Loucy (cell line): ENCODE measurements at regions not wholly inside any gene's neighbourhood (a gene's known extent, or its start where the extent isn't known, plus 50 kb on each side); places are given as distances from the start of the nearest gene placed in this dataset.
"Not testable (repeated sequence)": the region's sequence is repeated elsewhere in the genome, so short reads cannot be mapped to it uniquely, and the experiment has no call there.

ENCODE experiments used
- H2AFZ ChIP-seq: fragments of 200-600 bp; sonication (generic); 2 replicates; pipeline ENCODE4 v1.6.0; 2016; ENCODE audit warnings: antibody characterized with exemption, mild to moderate bottlenecking, low read length, moderate library complexity
- H3F3A ChIP-seq: fragments of 200-600 bp; 2 replicates; pipeline ENCODE4 v1.6.0; 2016; ENCODE audit warnings: antibody characterized with exemption, low read depth, mild to moderate bottlenecking
- H3K27me3 ChIP-seq: fragments of 200-600 bp; sonication (generic); 2 replicates; pipeline ENCODE4 v1.6.1; 2014; ENCODE audit warnings: low read length, mild to moderate bottlenecking; ENCODE audit not compliant: insufficient read depth, poor library complexity, severe bottlenecking
- H3K36me3 ChIP-seq: fragments of 200-600 bp; sonication (generic); 2 replicates; pipeline ENCODE4 v1.6.1; 2016; ENCODE audit warnings: low read length; ENCODE audit not compliant: insufficient read depth
- H3K4me1 ChIP-seq: fragments of 200-600 bp; sonication (generic); 2 replicates; pipeline ENCODE4 v1.5.1; 2014; ENCODE audit warnings: low read length, mild to moderate bottlenecking; ENCODE audit not compliant: insufficient read depth, poor library complexity, severe bottlenecking
- H3K4me2 ChIP-seq: fragments of 200-600 bp; sonication (generic); 2 replicates; pipeline ENCODE4 v1.6.0; 2014; ENCODE audit warnings: antibody characterized with exemption, low read length, low read depth, mild to moderate bottlenecking; ENCODE audit not compliant: poor library complexity, severe bottlenecking
- H3K4me3 ChIP-seq: fragments of 200-600 bp; sonication (generic); 2 replicates; pipeline ENCODE4 v1.5.1; 2014; ENCODE audit warnings: low read length, mild to moderate bottlenecking, mixed read lengths; ENCODE audit not compliant: poor library complexity, severe bottlenecking
- H3K79me2 ChIP-seq: fragments of 200-600 bp; sonication (generic); 2 replicates; pipeline ENCODE4 v1.6.1; 2014; ENCODE audit warnings: low read length; ENCODE audit not compliant: insufficient read depth
- H3K9ac ChIP-seq: fragments of 200-600 bp; sonication (generic); 2 replicates; pipeline ENCODE4 v1.6.0; 2014; ENCODE audit warnings: mild to moderate bottlenecking, low read depth, low read length, moderate library complexity; ENCODE audit not compliant: poor library complexity, severe bottlenecking
- H3K9me2 ChIP-seq: fragments of 200-600 bp; sonication (generic); replicated peaks from 2 replicates; pipeline ENCODE4 v1.6.1; 2016; ENCODE audit warnings: low read depth, low read length, mixed read lengths
- H3K9me3 ChIP-seq: fragments of 200-600 bp; sonication (generic); 2 replicates; pipeline ENCODE4 v1.6.1; 2014; ENCODE audit warnings: mild to moderate bottlenecking, antibody characterized with exemption, low read length, low read depth; ENCODE audit not compliant: insufficient read depth
- H4K20me1 ChIP-seq: fragments of 200-600 bp; sonication (generic); 2 replicates; pipeline ENCODE4 v1.6.0; 2014; ENCODE audit warnings: antibody characterized with exemption, low read length, mild to moderate bottlenecking; ENCODE audit not compliant: insufficient read depth, poor library complexity, severe bottlenecking
- CTCF ChIP-seq: fragments of 200-600 bp; sonication (generic); conservative IDR thresholded peaks from 2 replicates; pipeline ENCODE4 v1.5.1; 2014; ENCODE audit warnings: mild to moderate bottlenecking, antibody characterized with exemption, low read length
- EZH2phosphoT487 ChIP-seq: fragments of 200-600 bp; IDR thresholded peaks from 2 replicates; pipeline ENCODE4 v1.6.1; 2018; ENCODE audit warnings: antibody characterized with exemption, mild to moderate bottlenecking, moderate library complexity, borderline replicate concordance

- Histone ChIP-seq H3K4me2 (no peak overlapping the region), H3K4me3 (no peak overlapping the region)
Measured at GRCh38 chr6:168849459-168849858, 404.2 kb downstream of the THBS2 start.

GRCh38 chr6:168848797-168849196 lies 404.8 kb downstream of the THBS2 start:
- no peaks in the 10 kb centered on the region for H3K4me1 ChIP-seq
- H3K9ac ChIP-seq: no peak overlapping the region
- no peak overlapping the region for H3K4me3 ChIP-seq
- H2AFZ ChIP-seq: no peak overlapping the region
- H3K9me3 ChIP-seq: peaks cover 9% of the 10 kb centered on the region; the same call in 1 of the 2 replicates
- no peaks in the 10 kb centered on the region for H3K79me2 ChIP-seq
- H3K4me2 ChIP-seq: no peak overlapping the region
- H3K36me3 ChIP-seq: no peaks in the 10 kb centered on the region
- no peaks in the 10 kb centered on the region for H3K9me2 ChIP-seq
- TF ChIP-seq EZH2phosphoT487: no peak
- TF ChIP-seq CTCF: no peak
- no peaks in the 10 kb centered on the region for H3F3A ChIP-seq
- no peaks in the 10 kb centered on the region for H3K27me3 ChIP-seq
- H4K20me1 ChIP-seq: no peaks in the 10 kb centered on the region

More at GRCh38 chr6:168849459-168849858, 404.2 kb downstream of the THBS2 start:
- Histone ChIP-seq H3K4me1 (no peaks in the 10 kb centered on the region), H3K9me3 (peaks cover 9% of the 10 kb centered on the region; the same call in 1 of the 2 replicates), H3K36me3 (no peaks in the 10 kb centered on the region), H3K27me3 (no peaks in the 10 kb centered on the region), H3K79me2 (no peaks in the 10 kb centered on the region), H3F3A (no peaks in the 10 kb centered on the region), H3K9ac (no peak overlapping the region), H3K9me2 (no peaks in the 10 kb centered on the region), H2AFZ (no peak overlapping the region), H4K20me1 (no peaks in the 10 kb centered on the region)
- TF ChIP-seq EZH2phosphoT487 (no peak), CTCF (no peak)

GRCh38 chr6:168844821-168845609 lies 404.0 kb downstream of the SMOC2 start:
- H3K9ac ChIP-seq: no peak overlapping the region
- H2AFZ ChIP-seq: no peak overlapping the region
- no peaks in the 10 kb centered on the region for H3F3A ChIP-seq
- H3K4me1 ChIP-seq: no peaks in the 10 kb centered on the region
- no peaks in the 10 kb centered on the region for H4K20me1 ChIP-seq
- peaks cover 12% of the 10 kb centered on the region; the same call in 1 of the 2 replicates for H3K9me3 ChIP-seq
- H3K4me3 ChIP-seq: no peak overlapping the region
- H3K79me2 ChIP-seq: no peaks in the 10 kb centered on the region
- no peak overlapping the region for H3K4me2 ChIP-seq
- H3K27me3 ChIP-seq: no peaks in the 10 kb centered on the region
- no peaks in the 10 kb centered on the region for H3K9me2 ChIP-seq
- H3K36me3 ChIP-seq: no peaks in the 10 kb centered on the region
- no peak for TF ChIP-seq EZH2phosphoT487
- TF ChIP-seq CTCF: no peak

GRCh38 chr6:168842632-168843212 lies 401.7 kb downstream of the SMOC2 start:
- H3K79me2 ChIP-seq: not testable (repeated sequence)

More at GRCh38 chr6:168842632-168843212, 401.7 kb downstream of the SMOC2 start:
- H3K9me2 ChIP-seq, H3K9ac ChIP-seq, H3K27me3 ChIP-seq, H4K20me1 ChIP-seq, H3K4me3 ChIP-seq, H3K36me3 ChIP-seq, H3K9me3 ChIP-seq, H3K4me2 ChIP-seq, H2AFZ ChIP-seq, H3K4me1 ChIP-seq, H3F3A ChIP-seq: not testable (repeated sequence)
